ENCODE measurements at regions not wholly inside any gene's neighbourhood (a gene's known extent, or its start where the extent isn't known, plus 50 kb on each side); places are given as distances from the start of the nearest gene placed in this dataset.

DNA sequence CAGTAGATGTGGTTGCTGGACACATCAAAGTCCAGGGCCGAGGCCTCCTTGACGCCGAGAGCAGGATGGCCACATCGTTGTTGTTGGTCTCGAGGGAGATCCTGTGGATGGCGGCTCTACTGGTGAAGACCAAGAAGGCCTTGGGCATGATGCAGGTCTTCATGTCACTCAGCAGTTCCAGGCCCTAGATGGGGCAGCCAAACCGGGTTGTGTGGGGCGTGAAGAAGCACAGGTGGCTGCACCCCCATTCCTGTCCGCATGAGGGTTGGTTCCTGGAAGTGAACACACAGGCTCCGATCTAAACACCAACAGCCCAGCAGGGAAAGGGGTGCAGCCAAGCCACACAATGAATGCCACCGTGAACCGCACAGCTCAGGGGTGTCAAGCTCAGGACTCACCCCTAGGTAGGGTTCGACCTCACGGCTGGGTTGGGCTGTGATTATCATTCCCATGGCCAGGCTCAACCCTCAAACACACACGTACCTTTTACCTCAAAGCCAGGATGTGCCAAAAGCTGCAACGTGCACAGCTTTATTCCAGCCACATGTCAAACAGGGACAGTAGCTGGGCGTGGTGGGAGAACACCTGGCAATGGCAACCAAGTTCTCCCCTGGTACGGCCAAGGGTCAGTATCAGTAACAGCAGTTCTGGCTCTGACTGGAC is 132.3 kb downstream of the CRYBB2 start:
- DNase-seq: no peak

- DNase-seq: no peak
Measured at GRCh38 chr22:25352294-25352680, 132.8 kb downstream of the CRYBB2 start.

DNA sequence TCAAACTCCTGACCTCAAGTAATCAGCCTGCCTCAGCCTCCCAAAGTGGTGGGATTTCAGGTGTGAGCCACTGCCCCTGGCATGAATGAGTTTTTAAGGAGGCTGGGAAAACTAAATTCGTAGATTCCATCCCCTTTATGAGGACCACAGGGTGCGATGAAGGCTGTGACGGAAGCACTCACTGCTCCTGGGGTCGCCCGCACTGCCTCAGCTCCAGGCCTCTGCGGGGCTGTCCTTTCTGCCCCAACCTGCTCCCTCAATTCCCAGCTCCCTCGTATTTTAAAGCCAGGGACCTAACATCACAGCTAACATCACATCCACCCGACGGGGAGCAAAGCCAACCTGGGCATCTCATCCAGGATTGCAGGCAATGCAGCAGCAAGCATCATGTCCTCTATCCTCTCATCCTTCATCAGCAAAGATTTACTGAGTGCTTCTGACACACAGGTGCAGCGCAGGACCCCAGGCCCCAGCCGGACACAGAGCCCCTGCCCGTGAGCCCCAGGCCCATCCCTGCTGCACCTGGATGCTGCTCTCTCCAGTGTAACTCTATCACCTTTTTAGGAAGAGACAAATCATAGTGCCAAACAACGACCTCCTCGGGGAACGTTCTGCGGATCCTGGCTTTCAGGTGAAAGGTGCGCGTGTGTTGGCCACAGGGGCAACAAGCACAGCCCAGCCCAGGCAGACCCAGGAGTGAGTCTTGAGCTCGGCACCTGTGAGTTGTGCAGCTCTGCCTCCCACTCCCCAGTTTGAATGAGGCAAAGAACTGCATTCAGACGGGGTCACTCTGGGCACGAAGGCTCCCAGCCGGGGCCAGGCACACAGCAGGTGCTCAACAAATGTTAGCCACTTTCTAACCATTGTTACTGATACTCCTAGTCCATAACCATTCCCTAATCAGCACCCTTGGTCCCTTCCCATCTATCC is 134.3 kb downstream of the CRYBB2 start:
- DNase-seq: no peak

- DNase-seq: no peak
Measured at GRCh38 chr22:25354456-25354855, 135.0 kb downstream of the CRYBB2 start.

DNA sequence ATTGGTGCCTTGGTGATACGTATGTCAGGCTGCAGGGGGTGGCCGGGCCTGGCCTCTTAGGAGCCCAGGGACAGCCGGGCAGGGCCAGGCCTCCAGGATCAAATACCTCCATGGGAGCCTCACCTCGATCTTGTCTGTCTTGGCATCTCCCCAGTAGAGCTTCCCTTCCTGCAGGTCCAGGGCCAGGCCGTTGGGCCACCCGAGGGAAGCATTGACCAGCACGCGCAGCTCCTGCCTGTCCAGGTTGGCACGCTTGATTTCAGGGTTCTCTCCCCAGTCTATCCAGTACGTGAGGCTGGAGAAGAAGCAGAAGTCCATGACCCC is 137.7 kb downstream of the CRYBB2 start:
- DNase-seq: no peak

DNA sequence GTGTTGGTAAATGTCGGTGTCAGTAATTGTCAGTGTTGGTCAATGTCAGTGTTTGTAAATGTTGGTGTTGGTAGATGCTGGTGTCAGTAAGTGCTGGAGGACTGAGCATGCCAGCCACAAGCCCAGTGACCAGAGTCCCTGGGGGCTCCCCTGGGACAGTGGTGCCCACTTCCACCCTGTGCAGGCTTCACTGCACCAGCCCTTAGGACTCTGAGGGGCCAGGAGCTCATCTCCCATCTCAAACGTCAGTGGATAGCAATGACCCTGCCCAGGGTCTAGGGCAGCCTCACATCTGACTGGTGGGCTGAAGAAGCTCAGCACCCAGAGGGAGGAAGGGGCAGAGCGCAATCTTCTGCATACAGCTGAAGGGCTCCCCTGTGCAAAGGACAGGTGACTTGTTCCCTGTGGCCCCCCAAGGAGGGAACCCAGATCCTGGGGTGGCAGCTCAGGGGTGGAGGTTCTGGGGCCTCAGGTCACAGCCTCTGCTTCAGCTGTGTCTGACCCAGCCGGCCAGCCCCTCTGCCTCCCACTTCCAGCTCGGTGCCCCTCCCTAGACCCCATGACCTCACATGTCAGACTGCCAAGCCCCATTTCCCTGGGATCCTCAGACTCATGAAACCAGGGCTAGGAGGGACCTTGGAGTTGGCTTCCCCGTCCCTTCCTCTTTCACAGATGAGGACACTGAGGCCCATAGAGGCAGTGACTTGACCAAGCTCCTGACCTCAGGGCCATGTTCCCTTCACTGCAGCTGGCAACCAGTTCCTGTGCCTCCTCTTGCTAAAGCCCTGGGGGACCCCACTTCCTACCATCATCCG is 138.4 kb downstream of the CRYBB2 start:
- DNase-seq: no peak

DNA sequence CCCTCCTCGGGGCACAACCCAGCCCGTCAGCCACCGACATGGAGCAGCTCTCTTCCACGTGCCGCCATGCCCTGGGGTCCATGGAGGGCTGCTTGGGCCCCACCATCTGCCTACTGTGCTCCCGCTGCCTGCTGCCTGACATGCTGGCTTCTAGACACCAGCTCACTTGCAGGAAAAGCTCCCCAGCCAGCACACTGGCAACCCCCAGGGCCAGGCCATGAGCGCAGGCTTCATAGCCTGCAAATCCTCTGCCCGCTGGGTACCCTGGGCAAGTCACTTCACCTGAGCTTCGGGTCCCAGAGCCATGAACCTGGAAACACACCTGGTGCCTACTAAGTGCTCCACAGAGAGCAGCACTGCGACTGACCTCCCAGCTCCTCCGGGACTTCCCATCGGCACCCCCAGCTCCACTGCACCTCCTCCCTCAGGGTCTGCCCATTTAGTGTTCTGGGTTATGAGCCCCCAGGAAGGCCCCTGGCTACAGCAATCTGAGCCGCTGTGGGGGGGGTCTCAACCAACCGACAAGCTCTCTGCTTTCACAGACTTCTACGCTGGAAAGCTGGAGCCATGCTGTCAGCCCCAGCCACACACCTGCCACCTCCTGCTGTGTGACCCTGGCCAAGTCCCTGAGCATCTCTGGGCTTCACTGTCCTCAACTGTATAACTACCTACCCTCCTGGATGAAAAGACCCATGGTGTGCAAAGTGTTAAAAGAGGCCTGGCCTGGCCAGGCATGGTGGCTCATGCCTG is 139.2 kb downstream of the CRYBB2 start:
- no peak for DNase-seq

- DNase-seq: no peak
Measured at GRCh38 chr22:25359601-25360261, 140.3 kb downstream of the CRYBB2 start.

DNA sequence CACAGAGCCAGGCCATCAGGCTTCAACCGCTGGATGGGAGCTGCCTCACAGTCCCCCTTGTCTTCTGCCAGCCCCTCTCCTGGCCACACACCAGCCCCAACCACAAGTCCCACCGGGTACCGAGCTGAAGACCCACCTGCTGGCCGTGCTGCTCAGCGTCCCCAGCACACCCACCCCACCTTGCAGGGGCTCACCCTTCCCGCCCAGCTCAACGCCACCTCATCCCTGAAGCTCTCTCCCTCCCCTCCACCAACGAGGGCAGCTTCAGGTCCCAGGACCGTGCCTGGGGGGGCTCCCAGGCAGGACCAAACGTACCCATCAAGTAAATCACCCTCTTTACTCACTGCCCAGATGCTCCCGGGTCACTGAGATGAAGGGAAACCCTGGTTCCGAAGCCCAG is 141.0 kb downstream of the CRYBB2 start:
- DNase-seq: no peak

GRCh38 chr22:25360891-25361645 is 141.6 kb downstream of the CRYBB2 start:
- no peak for DNase-seq

GRCh38 chr22:25361899-25362214 is 142.4 kb downstream of the CRYBB2 start:
- no peak for DNase-seq

GRCh38 chr22:25362215-25362882 is 142.9 kb downstream of the CRYBB2 start:
- DNase-seq: peak; percentile 62

- DNase-seq: no peak
Measured at GRCh38 chr22:25362883-25363240, 143.4 kb downstream of the CRYBB2 start.

DNA sequence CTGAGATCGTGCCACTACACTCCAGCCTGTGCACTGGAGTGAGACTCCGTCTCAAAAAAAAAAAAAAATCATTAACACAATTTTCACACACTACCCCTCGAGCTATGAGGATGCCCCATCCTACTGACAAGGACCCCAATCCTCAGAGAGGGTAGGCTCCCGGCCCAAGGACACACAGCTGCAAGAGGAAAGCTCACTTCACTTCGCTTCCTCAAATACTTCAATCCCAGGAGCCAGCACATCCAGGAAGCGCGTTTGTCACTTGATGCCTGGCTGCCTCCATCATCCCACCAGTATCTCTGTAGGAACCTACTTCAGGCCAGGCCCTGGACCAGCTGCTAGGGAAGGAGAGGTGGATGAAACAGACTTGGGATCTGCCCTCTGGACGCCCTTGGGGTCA is 144.0 kb downstream of the CRYBB2 start:
- no peak for DNase-seq

DNA sequence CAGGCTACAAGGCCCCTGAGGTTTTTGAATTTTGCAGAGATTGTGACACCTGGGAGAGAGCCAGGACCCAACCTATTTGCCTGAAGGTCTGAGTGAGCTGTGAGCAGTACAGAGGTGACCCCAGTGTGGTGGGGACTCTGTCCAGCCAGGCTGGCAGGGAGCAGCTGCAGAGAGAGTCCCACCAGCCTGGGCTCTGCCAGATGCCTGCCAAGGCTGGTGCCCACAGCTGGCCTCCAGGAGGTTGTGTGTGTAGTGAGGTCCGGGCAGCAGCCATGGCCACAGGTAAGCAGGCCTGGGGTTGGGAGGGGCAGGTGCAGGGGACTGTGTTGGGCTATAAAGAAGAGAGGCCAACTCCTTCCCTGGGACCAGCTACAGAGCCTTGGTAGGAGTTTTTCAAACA is 144.8 kb downstream of the CRYBB2 start:
- no peak for DNase-seq

DNA sequence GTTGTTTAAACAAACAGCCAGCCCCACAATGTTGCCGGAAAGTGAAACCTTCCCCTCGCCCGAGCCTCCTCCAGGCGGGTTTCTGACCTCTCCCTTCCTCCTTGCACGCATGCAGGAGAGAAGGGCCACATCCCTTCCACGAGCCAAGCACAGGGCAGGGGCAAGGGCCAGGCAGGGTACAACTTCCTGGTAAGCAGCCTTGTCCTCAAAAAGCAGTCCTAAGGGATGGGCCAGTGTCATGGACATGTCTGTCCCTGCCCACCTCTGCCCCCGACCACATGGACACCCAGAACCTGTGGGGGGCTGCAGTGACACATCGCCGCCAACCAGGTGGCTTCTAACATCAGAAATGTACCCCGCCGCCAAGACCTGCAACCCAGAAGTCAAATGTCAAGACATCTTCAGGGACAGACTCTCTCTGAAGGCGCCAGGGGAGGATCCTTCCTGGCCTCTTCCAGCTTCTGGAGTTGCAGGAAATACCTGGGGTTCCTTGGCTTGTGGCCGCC is 145.3 kb downstream of the CRYBB2 start:
- DNase-seq: no peak

DNA sequence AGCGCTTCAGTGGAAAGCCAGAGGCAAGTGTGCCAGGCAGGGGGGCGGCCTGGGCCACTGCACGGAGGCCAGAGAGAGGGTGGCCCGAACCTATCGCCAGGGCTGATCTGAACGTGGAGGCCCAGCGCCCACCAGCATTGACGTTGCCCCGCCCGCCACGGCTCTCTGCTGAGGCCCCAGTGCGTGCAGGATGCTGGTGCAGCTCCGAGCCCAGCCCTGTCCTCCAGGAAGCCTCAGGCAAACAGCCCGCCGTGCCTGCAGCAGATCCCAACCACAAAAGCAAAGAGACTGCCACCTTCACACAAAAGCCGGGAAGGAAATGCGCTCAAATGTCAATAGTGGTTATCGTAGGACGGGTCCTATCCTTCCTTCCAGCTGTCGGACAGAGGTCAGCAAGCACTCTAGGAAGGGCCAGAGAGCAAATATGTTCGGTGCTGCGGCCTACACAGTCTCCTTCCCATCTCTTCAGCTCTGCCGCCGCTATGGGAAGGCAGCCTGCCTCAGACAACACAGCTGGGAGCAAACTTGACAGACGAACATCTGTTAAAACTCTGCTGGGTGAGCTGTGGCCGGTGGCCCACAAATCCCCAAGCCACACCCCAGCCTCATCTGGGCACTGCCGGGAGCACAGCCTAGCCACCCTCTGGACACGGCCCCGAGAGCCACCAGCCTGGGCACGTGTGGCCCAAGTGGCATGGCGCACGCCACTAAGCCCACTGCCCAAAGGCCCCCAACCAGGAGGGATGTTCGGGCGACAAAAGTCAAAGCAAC is 146.2 kb downstream of the CRYBB2 start:
- DNase-seq: no peak

- DNase-seq: no peak
Measured at GRCh38 chr22:25366408-25366807, 147.0 kb downstream of the CRYBB2 start.

- DNase-seq: no peak
Measured at GRCh38 chr22:25366876-25367466, 147.5 kb downstream of the CRYBB2 start.

GRCh38 chr22:25367756-25368155 is 148.3 kb downstream of the CRYBB2 start:
- no peak for DNase-seq

Data from effector CD4-positive, alpha-beta T cell (primary cell).